ENCODE measurements at regions not wholly inside any gene's neighbourhood (a gene's known extent, or its start where the extent isn't known, plus 50 kb on each side); places are given as distances from the start of the nearest gene placed in this dataset.

DNA sequence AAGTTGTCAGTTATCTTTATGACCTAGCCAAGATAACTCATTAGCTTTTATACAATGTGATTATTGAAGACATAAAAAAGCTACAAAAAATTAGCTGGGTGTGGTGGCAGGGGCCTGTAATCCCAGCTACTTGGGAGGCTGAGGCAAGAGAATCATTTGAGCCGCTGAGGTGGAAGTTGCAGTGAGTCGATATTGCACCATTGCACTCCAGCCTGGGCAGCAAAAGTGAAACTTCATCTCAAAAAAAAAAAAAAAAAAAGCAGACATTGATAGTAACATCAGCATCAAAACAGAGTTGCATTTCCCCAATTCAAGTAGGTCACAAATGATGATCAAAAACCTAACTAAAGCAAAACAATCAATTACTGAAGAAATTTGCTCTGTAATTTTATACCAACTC is 191.4 kb downstream of the PTGER3 start:
- DNase-seq (ENCODE audit: low read depth): no peak
- TF ChIP-seq, protein P1, sequence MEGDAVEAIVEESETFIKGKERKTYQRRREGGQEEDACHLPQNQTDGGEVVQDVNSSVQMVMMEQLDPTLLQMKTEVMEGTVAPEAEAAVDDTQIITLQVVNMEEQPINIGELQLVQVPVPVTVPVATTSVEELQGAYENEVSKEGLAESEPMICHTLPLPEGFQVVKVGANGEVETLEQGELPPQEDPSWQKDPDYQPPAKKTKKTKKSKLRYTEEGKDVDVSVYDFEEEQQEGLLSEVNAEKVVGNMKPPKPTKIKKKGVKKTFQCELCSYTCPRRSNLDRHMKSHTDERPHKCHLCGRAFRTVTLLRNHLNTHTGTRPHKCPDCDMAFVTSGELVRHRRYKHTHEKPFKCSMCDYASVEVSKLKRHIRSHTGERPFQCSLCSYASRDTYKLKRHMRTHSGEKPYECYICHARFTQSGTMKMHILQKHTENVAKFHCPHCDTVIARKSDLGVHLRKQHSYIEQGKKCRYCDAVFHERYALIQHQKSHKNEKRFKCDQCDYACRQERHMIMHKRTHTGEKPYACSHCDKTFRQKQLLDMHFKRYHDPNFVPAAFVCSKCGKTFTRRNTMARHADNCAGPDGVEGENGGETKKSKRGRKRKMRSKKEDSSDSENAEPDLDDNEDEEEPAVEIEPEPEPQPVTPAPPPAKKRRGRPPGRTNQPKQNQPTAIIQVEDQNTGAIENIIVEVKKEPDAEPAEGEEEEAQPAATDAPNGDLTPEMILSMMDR (IDR thresholded peaks at IDR 0.05; ENCODE audit: control insufficient read depth, insufficient read depth, low read depth, low read length, missing control alignments): no peak
- H3K4me3 ChIP-seq (ENCODE audit: control insufficient read depth, low read depth, low read length): no peak overlapping the region

DNA sequence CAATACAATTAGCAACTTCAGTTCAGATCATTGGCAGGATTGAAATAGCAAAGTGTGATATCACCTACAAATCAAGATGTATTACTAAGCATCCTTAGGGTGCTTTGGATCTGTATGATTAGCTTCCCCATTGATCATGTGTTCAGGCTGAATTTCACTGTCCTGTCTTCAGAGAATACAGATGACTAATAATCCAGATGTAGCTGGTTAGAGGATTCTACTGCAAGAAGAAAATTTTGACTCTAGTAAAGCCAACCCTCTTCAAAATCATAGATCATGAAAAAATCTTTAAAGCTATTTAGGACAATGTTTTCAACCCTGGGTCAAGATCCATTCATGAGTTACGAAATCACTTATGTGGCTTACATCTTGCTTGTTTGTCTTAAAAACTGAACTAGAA is 184.4 kb downstream of the PTGER3 start:
- TF ChIP-seq, protein P1 (IDR thresholded peaks at IDR 0.05; ENCODE audit: control insufficient read depth, insufficient read depth, low read depth, low read length, missing control alignments): no peak
- no peak for DNase-seq (ENCODE audit: low read depth)
- no peak overlapping the region for H3K4me3 ChIP-seq (ENCODE audit: control insufficient read depth, low read depth, low read length)

DNA sequence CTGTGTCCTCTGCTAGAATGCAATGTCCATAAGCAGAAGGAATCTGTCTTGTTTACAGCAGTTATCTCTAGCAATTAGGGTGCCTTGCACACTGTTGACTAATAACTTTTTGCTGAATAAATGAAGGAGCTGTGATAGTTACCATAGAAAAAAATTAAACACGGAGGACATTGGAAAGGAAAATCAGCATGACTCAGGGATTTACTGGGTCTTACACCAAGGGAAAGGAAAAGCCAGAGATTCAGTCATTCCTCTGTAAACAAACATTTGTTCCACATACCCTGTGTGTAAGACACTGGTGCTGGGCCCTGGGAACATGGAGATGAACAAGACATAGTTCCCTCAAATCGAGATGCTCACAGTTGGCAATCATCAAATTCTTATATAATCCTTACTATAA is 183.3 kb downstream of the PTGER3 start:
- TF ChIP-seq, protein P1 (IDR thresholded peaks at IDR 0.05; ENCODE audit: control insufficient read depth, insufficient read depth, low read depth, low read length, missing control alignments): no peak
- DNase-seq (ENCODE audit: low read depth): peak; percentile 57
- no peak overlapping the region for H3K4me3 ChIP-seq (ENCODE audit: control insufficient read depth, low read depth, low read length)

DNA sequence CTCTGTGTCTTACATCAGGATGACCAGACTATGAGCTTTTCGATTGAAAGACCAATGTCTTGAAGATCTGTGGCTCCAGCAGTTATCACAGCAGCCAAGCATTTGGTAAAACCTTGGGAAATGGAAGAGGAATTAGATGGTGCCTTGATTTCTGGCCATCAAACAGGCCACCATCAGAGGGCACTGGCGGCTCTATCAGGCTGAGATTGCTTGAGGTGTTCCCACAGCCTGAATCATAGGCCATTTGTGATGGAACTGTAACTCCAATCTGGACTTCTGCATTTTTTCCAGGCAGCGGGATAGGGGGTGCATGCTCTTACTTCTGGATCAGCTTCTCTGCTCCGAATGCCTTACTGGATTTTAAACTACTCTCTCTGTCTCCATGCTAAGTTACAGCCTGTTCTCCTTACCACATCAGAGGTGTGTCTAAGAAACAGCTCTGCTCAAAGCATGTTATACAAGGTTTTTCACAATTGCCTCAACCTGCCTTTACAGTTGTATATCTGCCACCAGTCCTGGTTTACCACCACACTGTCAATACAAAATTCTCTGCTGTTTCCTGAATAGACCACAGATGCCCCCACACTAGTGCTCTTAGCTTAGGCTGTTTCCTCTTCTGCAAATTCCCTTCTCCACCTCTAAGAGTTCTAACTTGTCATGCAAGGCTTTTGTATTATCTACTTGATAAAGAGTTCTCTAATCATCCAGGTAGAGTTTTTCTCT is 180.9 kb downstream of the PTGER3 start:
- DNase-seq (ENCODE audit: low read depth): no peak
- TF ChIP-seq, protein P1 (IDR thresholded peaks at IDR 0.05; ENCODE audit: control insufficient read depth, insufficient read depth, low read depth, low read length, missing control alignments): peak; percentile 12
- no peak overlapping the region for H3K4me3 ChIP-seq (ENCODE audit: control insufficient read depth, low read depth, low read length)

DNA sequence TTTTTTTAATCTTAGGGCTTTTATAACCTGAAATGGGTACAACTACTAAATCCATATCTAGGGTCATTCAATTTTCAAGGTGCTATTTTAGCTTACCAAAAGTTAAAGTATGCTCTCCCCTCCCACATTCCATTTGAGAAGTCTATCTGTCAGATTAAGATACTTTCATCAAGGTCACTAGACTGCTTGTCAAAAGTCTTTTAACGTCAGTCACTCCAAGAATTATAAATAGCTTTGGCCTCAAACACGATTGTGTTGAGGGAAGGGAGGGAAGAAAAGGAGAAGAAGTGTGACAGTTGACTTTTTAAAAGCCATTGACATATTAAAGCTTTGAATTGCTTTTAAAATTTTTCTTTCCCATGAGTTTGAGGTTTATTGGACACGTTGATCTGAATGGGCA is 175.8 kb downstream of the PTGER3 start:
- no peak for DNase-seq (ENCODE audit: low read depth)
- TF ChIP-seq, protein P1 (IDR thresholded peaks at IDR 0.05; ENCODE audit: control insufficient read depth, insufficient read depth, low read depth, low read length, missing control alignments): no peak
- H3K4me3 ChIP-seq (ENCODE audit: control insufficient read depth, low read depth, low read length): no peak overlapping the region

DNA sequence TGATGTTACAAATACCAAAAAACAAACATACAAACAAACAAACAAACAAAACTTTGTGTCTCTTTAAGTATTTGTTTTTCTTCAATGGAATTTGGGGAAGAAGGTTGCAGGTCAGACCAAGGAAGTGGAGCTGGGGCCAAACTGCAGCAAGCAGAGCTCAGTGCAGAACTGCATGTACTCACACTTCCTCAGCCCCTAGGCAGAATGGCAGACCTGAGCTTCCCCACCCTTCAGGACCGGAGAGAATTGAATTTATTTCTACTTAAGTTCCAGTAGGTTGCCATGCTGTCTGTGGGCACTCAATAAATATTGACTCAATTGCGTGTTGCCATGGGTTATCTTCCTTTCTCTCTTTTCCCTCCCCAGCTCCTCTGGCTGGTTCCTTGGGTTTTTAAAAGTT is 173.6 kb downstream of the PTGER3 start:
- H3K4me3 ChIP-seq (ENCODE audit: control insufficient read depth, low read depth, low read length): no peak overlapping the region
- no peak for DNase-seq (ENCODE audit: low read depth)
- TF ChIP-seq, protein P1 (IDR thresholded peaks at IDR 0.05; ENCODE audit: control insufficient read depth, insufficient read depth, low read depth, low read length, missing control alignments): no peak
